Neuronal stem cell (in vitro differentiated cells): ENCODE measurements at regions not wholly inside any gene's neighbourhood (a gene's known extent, or its start where the extent isn't known, plus 50 kb on each side); places are given as distances from the start of the nearest gene placed in this dataset.

ENCODE experiments used
- DNase-seq: peaks from one replicate; pipeline ENCODE4 v3.0.0-alpha.2; 2013; ENCODE audit warnings: low spot score
- H2AFZ ChIP-seq: one replicate; pipeline ENCODE4 v1.6.1; 2013; ENCODE audit warnings: mild to moderate bottlenecking, low read length, inconsistent platforms
- H2AK5ac ChIP-seq: 2 replicates; pipeline ENCODE4 v1.6.1; 2013; ENCODE audit warnings: low read depth, mild to moderate bottlenecking, inconsistent platforms, low read length, moderate library complexity, mixed read lengths
- H2BK120ac ChIP-seq: 2 replicates; pipeline ENCODE4 v1.6.1; 2013; ENCODE audit warnings: low read depth, mild to moderate bottlenecking, inconsistent platforms, low read length, moderate library complexity, mixed read lengths
- H2BK12ac ChIP-seq: one replicate; pipeline ENCODE4 v1.6.1; 2013; ENCODE audit warnings: low read length, inconsistent platforms
- H2BK15ac ChIP-seq: 2 replicates; pipeline ENCODE4 v1.6.1; 2013; ENCODE audit warnings: mild to moderate bottlenecking, low read length, inconsistent platforms, mixed read lengths
- H2BK5ac ChIP-seq: one replicate; pipeline ENCODE4 v1.6.1; 2013; ENCODE audit warnings: inconsistent platforms, mild to moderate bottlenecking, low read length, moderate library complexity
- H3K14ac ChIP-seq: one replicate; pipeline ENCODE4 v1.6.1; 2013; ENCODE audit warnings: low read length, inconsistent platforms
- H3K18ac ChIP-seq: 2 replicates; pipeline ENCODE4 v1.6.1; 2013; ENCODE audit warnings: low read length, inconsistent platforms
- H3K23ac ChIP-seq: 2 replicates; pipeline ENCODE4 v1.6.1; 2013; ENCODE audit warnings: low read depth, mild to moderate bottlenecking, mixed read lengths, low read length, inconsistent platforms; ENCODE audit not compliant: poor library complexity
- H3K27ac ChIP-seq: replicated peaks from 3 replicates; pipeline ENCODE4 v1.5.1; 2013; ENCODE audit warnings: low read length, inconsistent platforms
- H3K27me3 ChIP-seq, 3 experiments: 2 replicates each; pipeline ENCODE4 v1.6.1; 2013; ENCODE audit warnings: low read length in 3 of 3, mild to moderate bottlenecking in 2 of 3, inconsistent platforms in 1 of 3, low read depth in 1 of 3, mixed read lengths in 1 of 3, moderate library complexity in 1 of 3; ENCODE audit not compliant: control insufficient read depth in 3 of 3, insufficient read depth in 3 of 3
- H3K36me3 ChIP-seq, 2 donors: replicated peaks in 1 of 2; 2 replicates each; pipeline ENCODE4 v1.6.1; 2013; ENCODE audit warnings: low read length in 2 of 2; ENCODE audit not compliant: control insufficient read depth in 2 of 2, insufficient read depth in 2 of 2
- H3K4ac ChIP-seq: 2 replicates; pipeline ENCODE4 v1.6.1; 2013; ENCODE audit warnings: inconsistent platforms, mild to moderate bottlenecking, low read length, moderate library complexity
- H3K4me1 ChIP-seq, 2 donors: 1 replicate in 1 of 2; 2 replicates in 1 of 2; pipeline ENCODE4 v1.6.1; 2013; ENCODE audit warnings: low read length in 2 of 2, low read depth in 1 of 2; ENCODE audit not compliant: control insufficient read depth in 2 of 2, insufficient read depth in 1 of 2
- H3K4me2 ChIP-seq: one replicate; pipeline ENCODE4 v1.6.1; 2013; ENCODE audit warnings: mild to moderate bottlenecking, low read length, inconsistent platforms; ENCODE audit not compliant: insufficient read depth, poor library complexity, severe bottlenecking
- H3K4me3 ChIP-seq, 2 donors: 2 replicates each; pipeline ENCODE4 v1.5.1; 2013; ENCODE audit warnings: low read length in 2 of 2, mild to moderate bottlenecking in 2 of 2, inconsistent platforms in 1 of 2, moderate library complexity in 1 of 2
- H3K79me1 ChIP-seq: one replicate; pipeline ENCODE4 v1.6.1; 2013; ENCODE audit warnings: low read depth, mild to moderate bottlenecking, inconsistent platforms, low read length, moderate library complexity
- H3K9ac ChIP-seq: one replicate; pipeline ENCODE4 v1.6.1; 2013; ENCODE audit warnings: mild to moderate bottlenecking, low read depth, low read length, inconsistent platforms; ENCODE audit not compliant: poor library complexity
- H3K9me3 ChIP-seq, 2 donors: replicated peaks in 1 of 2; 2 replicates each; pipeline versions ENCODE3 to v1.6.1; 2013; ENCODE audit warnings: low read length in 2 of 2, mild to moderate bottlenecking in 2 of 2, inconsistent platforms in 1 of 2, low read depth in 1 of 2, mixed read lengths in 1 of 2, moderate library complexity in 1 of 2; ENCODE audit not compliant: control insufficient read depth in 2 of 2, insufficient read depth in 1 of 2
- H4K8ac ChIP-seq: one replicate; pipeline ENCODE4 v1.6.1; 2013; ENCODE audit warnings: low read depth, mild to moderate bottlenecking, inconsistent platforms, low read length, moderate library complexity
- H4K91ac ChIP-seq: one replicate; pipeline ENCODE4 v1.6.1; 2013; ENCODE audit warnings: low read length, low read depth, mild to moderate bottlenecking, inconsistent platforms; ENCODE audit not compliant: poor library complexity
- WGBS, 2 donors: extraction: QIAGEN DNeasy Blood & Tissue Kit; methylation state at CpG; one replicate each; pipeline ENCODE4 v1.1.7; 2013; ENCODE audit warnings: missing lambda C conversion rate in 2 of 2, mixed read lengths in 1 of 2; ENCODE audit not compliant: insufficient read length in 2 of 2, insufficient replicate concordance in 1 of 2; ENCODE audit errors: extremely low coverage in 2 of 2; 5-methylcytosine and 5-hydroxymethylcytosine counted together

DNA sequence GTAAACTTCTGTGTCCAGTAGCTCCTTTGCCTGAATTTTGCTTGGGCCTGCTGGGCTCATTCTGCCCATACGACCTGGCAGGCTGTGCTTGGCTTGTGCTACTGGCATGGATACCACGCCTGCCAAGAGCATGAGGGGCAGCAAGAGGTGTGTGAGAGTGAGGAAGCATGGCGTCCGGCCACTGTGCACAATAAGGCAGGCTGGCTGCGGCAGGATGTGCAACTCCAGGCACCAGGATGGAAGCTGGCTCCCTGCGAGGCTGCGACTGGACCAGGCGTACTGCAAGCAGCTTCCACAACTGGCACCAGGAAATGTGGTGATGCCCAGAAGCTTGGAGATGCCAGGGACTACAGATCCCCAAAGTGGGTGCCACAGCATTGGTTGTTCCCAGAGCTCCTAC, 709.3 kb downstream of the PCDH18 start:
- no peak overlapping the region for H2AK5ac ChIP-seq
- peaks cover 0 to 1% of the 10 kb centered on the region in 2 donors for H3K9me3 ChIP-seq
- no peaks in the 10 kb centered on the region for H3K79me1 ChIP-seq
- H3K4me3 ChIP-seq, result no peak overlapping the region
- H3K36me3 ChIP-seq, result no peaks in the 10 kb centered on the region
- no peaks in the 10 kb centered on the region for H3K4me1 ChIP-seq
- no peak overlapping the region for H2BK120ac ChIP-seq
- H3K4me2 ChIP-seq, result no peak overlapping the region
- peak overlapping the region; percentile 38 for H2BK15ac ChIP-seq
- peak overlapping the region; percentile 44 for H3K9ac ChIP-seq
- H4K91ac ChIP-seq, result no peak overlapping the region
- H3K18ac ChIP-seq, result peak overlapping the region; percentile 42
- H3K27me3 ChIP-seq, result no peaks in the 10 kb centered on the region
- H3K4ac ChIP-seq, result no peak overlapping the region
- no peak overlapping the region for H3K27ac ChIP-seq
- DNase-seq, result no peak
- no peak overlapping the region for H2BK12ac ChIP-seq
- no peak overlapping the region for H3K23ac ChIP-seq
- no peak overlapping the region for H2BK5ac ChIP-seq
- H4K8ac ChIP-seq, result no peak overlapping the region
- WGBS, 2 donors, result no CpG with 5 or more reads among the region's 8 CpGs
- peak overlapping the region; percentile 92 for H3K14ac ChIP-seq
- peak overlapping the region; percentile 64 for H2AFZ ChIP-seq

DNA sequence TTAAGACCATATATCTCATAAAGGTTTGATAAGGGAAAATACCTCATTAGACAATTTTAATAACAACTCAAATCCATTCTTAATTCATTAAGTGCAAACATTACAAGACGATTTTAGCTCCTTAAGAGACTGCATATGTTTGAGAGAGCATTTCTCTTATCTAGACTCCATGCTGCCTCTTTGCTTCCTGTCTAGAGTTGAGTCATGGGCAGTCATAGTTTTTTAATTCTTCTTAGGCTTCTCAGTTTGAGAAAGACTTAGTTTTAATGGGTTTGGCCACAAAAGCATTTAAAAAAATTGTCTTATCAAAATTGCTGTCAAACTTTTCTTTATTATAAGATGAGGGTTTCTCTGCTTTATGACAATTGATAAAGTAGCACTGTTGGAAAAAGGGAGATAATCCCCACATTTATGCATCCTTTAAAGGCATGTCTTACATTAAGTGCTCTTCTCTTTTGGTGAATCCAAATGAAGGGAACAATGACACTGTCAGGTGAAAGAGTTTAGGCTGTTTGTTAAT, 713.4 kb downstream of the PCDH18 start:
- H3K9me3 ChIP-seq, result no peaks in the 10 kb centered on the region
- no peak overlapping the region for H3K4ac ChIP-seq
- H3K4me1 ChIP-seq, result no peaks in the 10 kb centered on the region
- H4K8ac ChIP-seq, result no peak overlapping the region
- no peak overlapping the region for H2BK5ac ChIP-seq
- H3K79me1 ChIP-seq, result no peaks in the 10 kb centered on the region
- WGBS, 2 donors, result no CpG with 5 or more reads among the region's 1 CpG
- no peak overlapping the region for H3K14ac ChIP-seq
- H3K27ac ChIP-seq, result no peak overlapping the region
- H2BK12ac ChIP-seq, result no peak overlapping the region
- H3K23ac ChIP-seq, result no peak overlapping the region
- no peak overlapping the region for H3K18ac ChIP-seq
- no peak overlapping the region for H2AK5ac ChIP-seq
- H4K91ac ChIP-seq, result no peak overlapping the region
- H3K4me3 ChIP-seq, result no peak overlapping the region
- no peak overlapping the region for H3K9ac ChIP-seq
- no peak overlapping the region for H2BK15ac ChIP-seq
- no peaks in the 10 kb centered on the region for H3K36me3 ChIP-seq
- DNase-seq, result no peak
- no peak overlapping the region for H3K4me2 ChIP-seq
- no peak overlapping the region for H2BK120ac ChIP-seq
- H2AFZ ChIP-seq, result peak overlapping the region; percentile 39
- H3K27me3 ChIP-seq, result no peaks in the 10 kb centered on the region

- Histone ChIP-seq H3K27me3 (no peaks in the 10 kb centered on the region), H4K8ac (no peak overlapping the region), H2BK15ac (no peak overlapping the region), H3K79me1 (no peaks in the 10 kb centered on the region), H4K91ac (no peak overlapping the region), H2BK12ac (no peak overlapping the region), H3K36me3 (no peaks in the 10 kb centered on the region), H3K23ac (no peak overlapping the region), H3K4me1 (no peaks in the 10 kb centered on the region), H3K27ac (no peak overlapping the region), H3K9ac (no peak overlapping the region), H3K4me3 (peak overlapping the region in 1 of 2 donors; percentile 16), H3K4ac (no peak overlapping the region), H2AFZ (no peak overlapping the region), H2AK5ac (no peak overlapping the region), H2BK120ac (no peak overlapping the region), H3K9me3 (peaks cover 2 to 10% of the 10 kb centered on the region in 2 donors), H3K4me2 (no peak overlapping the region), H3K14ac (peak overlapping the region; percentile 71), H2BK5ac (no peak overlapping the region), H3K18ac (peak overlapping the region; percentile 48)
- no CpG with 5 or more reads among the region's 42 CpGs for WGBS, 2 donors
- no peak for DNase-seq
Measured at GRCh38 chr4:136812100-136812880, 720.0 kb downstream of the PCDH18 start.

DNA sequence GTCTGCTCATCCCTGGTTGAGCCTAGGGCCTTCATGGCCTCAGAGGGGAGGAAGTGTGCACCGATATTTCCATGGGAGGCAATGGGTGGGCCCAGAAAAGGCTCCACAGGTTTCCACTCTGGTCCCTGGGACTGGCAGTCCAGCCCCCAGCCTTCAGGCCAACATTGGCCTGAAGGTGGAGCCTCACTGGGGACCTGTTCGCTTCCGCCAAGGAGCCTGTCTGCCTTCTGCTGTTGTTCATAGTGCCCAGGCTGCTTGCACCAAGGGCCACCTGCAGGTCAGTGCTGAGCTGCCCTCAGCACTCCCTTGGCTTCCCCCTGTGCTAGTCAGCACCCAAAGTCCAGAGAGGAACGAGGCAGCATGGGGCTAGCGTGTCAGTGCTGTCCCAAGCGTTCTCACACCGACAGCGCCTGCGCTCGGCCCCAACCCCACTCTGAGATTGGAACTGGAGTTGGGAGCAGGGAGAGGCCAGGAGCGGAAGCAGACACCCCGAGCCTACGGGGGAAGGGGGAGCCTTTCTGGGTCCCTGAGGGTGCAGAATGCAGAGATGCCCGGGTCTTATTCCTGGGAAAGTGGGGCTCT, 720.7 kb downstream of the PCDH18 start:
- H3K36me3 ChIP-seq, result no peaks in the 10 kb centered on the region
- H3K79me1 ChIP-seq, result no peaks in the 10 kb centered on the region
- no peak overlapping the region for H3K4ac ChIP-seq
- no peak overlapping the region for H3K9ac ChIP-seq
- H3K9me3 ChIP-seq, result peaks cover 2 to 10% of the 10 kb centered on the region in 2 donors
- WGBS, 2 donors, result no CpG with 5 or more reads among the region's 14 CpGs
- no peak overlapping the region for H3K18ac ChIP-seq
- no peak overlapping the region for H4K8ac ChIP-seq
- H3K4me3 ChIP-seq, result no peak overlapping the region
- no peaks in the 10 kb centered on the region for H3K27me3 ChIP-seq
- H3K27ac ChIP-seq, result no peak overlapping the region
- no peak overlapping the region for H3K14ac ChIP-seq
- DNase-seq, result no peak
- no peak overlapping the region for H3K4me2 ChIP-seq
- no peak overlapping the region for H3K23ac ChIP-seq
- no peak overlapping the region for H2AFZ ChIP-seq
- no peak overlapping the region for H2BK12ac ChIP-seq
- no peaks in the 10 kb centered on the region for H3K4me1 ChIP-seq
- no peak overlapping the region for H4K91ac ChIP-seq
- no peak overlapping the region for H2AK5ac ChIP-seq
- no peak overlapping the region for H2BK15ac ChIP-seq
- no peak overlapping the region for H2BK120ac ChIP-seq
- no peak overlapping the region for H2BK5ac ChIP-seq
